ELF-1 (cell line): ENCODE measurements at regions not wholly inside any gene's neighbourhood (a gene's known extent, or its start where the extent isn't known, plus 50 kb on each side); places are given as distances from the start of the nearest gene placed in this dataset.

Experiments used
- DNase-seq: peaks from one replicate; pipeline ENCODE4 v3.0.0-alpha.2; 2016; ENCODE audit warnings: low read depth, low spot score

DNA sequence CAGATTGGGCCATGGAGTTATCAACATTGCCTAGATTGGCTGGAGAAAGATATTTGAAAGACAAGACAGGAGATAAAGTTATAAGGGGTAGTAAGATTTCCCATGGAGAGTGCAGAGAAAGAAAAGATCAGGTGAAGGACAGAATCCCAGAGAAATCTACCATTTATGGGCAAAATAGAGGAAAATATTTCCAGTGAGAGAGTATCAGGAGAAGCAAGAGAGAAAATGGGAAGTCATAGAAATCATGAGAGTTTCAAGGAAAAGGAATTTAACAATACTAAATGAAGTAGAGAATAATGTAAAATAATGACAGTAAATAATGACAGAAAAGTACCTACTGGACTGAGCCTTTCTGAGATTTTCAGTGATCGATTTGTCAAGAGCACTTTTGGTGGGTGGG, 447.6 kb upstream of the CHST9 start:
- DNase-seq = no peak

DNA sequence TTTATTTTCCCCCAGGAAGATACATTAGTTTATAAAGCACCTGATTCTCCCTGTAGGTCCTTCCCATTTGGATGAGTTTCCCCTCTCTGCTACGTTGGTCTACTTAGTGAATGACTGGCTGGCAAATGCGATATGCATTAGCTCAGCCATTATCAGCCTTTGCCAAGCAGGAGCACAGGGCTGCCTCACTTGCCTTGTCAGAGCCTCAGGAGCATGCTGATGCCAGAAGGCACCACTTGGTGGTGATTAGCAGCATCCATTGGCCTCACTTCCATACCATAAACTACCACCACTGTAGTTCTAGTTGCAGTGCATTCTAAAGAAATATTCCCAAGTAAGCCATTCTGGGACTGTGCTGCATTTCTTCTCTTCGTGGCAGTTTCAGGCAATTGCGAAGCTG, 442.8 kb upstream of the CHST9 start:
- no peak for DNase-seq

DNA sequence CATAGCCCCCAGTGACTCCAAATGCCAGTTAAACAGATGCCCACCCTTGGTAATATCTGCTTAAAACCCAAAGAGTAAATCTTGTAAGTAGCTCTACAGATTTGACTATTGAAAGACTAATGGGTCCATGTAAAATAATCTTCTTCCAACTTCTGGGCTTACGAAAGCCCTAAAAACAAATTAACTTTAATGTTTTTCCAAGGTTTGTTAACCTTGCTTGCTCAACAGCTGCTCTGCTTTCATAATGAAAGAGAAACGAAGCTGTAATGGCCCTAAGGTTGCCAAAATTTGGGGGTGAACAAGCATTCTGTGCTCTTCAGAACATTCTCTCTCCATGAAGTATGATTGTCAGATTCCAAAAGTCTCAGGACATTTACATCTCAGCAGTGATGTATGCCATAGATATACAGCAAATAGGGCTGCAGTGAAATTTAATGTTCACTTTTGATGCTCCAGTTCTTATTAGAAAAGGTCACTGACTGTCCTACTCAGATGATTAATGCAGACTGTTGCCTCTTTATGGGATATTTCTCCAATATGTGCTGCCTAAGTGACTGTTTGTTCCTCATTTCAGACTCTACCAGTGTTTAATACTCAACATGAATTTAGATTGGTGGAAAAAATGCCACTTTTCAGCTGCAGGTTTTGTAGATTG, 436.3 kb upstream of the CHST9 start:
- DNase-seq = no peak

DNA sequence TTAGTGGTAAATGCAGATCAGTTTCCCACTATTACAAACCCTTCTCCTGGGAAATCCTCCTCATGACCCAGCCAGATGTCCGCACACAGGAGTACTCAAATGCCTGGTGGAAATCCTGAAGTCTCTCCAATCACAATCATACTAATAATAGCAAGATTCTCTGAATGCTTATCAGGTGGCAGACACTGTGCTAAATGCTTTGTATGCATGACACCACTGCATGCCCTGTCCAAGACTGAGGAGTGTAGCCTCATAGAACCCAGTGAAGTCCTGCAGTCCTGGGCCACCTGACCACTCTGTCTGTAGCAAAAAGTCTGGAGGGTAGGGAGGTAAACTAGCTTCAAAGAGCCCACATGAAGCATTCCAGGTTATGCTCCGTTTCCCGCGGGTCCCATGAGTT, 434.8 kb upstream of the CHST9 start:
- no peak for DNase-seq

DNA sequence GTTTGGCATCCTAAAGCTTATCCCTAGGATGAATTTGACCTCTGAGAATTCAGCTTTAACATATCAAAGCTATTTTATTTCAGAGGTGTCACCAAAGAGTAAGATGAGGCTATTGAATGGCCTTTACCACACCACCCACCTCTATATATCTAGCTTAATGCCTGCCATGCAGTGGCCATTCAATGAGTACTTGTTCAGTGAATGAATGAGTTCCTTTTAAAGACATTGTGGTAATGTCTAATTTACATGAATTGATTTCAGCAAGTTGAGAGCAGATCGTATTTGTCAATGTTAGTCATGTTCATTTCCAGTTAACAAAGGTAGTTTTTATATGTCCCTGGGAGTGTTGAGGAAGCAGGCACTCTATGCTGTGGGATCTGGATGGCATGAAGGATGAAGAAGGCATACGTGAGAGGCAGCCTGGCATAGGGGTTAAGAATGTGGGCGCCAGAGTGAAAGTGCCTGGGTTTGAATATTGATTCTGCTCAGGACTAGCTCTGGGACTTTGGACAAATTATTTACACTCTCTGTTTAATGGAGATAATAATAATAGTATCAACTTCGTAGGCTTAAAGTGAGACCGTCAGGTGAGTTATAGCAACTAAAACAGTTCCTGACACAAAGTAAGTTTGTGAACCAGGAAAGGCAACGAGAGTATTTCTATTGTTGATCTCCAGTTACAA, 434.1 kb upstream of the CHST9 start:
- DNase-seq = no peak

DNA sequence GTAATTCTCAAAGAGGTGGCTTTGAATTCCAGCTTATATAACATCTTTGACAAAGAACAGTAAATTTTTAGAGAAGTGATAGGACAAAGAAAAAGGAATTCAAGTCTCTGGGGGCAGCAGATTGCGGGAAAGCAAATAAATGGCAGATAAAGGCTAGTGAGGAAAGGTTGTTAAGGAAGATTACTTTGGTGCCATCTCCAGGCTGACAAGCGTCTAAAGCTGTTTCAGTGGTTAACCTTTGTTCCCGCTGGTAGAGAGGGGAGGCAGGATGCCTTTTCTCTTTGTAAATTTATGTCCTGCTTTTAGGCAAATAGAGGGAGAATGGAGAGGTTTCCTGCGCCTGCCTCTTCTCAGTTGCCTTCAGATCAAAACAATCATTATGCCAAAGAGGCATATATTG, 431.2 kb upstream of the CHST9 start:
- DNase-seq = no peak

DNA sequence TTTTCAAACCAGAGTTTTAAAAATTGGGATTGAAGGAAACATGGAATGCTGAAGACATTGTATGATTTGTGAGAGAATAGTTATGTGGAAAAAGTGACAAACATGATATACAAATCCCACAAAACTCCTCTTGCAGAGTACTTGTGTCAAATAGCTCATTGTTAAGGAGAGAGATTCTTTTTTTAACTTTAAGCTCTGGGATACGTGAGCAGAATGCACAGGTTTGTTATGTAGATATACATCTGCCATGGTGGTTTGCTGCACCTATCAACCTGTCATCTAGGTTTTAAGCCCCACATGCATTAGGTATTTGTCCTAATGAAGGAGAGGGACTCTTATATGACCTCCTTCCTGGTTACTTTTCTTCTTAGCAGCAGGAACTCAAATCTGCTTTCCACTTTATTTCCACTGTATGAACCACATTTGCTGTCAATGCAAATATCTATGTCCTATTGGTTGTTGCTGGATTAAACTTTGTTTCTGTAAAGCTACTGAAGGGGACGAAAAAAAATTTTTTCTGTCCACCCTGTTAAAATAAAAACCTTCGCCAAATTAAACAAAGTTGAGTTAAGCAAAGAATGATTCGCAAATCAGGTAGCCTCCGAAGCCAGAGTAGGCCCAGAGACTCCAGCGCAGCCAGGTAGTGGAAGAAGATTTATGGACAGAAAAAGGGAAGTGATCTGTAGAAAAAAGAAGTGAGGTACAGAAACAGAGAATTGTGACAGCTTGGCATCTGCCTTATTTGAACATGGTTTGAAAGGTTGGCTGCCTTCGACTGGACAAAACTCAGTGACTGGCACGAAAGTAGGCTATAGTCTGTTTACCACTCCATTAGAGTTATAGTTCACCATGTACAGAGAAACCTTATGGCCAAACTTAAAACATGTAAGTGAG, 430.1 kb upstream of the CHST9 start:
- no peak for DNase-seq

DNA sequence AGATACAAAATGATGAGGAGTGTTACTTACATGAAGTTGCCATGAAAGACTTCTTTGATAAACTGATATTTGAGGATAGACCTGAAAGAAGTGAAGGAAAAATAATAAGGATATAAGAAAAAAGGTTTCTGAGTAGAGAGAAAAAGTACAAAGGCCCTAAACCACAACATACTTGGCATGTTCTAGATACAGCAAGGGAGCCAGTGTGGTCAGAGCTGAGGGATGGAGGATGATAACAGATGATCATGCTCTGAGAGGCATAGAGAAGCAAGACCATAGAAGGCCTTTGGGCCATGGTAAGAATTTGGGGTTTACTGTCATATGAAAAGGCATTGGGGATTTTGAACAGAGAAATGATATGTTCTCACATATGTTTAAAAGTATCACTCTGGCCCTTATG, 424.1 kb upstream of the CHST9 start:
- no peak for DNase-seq

DNA sequence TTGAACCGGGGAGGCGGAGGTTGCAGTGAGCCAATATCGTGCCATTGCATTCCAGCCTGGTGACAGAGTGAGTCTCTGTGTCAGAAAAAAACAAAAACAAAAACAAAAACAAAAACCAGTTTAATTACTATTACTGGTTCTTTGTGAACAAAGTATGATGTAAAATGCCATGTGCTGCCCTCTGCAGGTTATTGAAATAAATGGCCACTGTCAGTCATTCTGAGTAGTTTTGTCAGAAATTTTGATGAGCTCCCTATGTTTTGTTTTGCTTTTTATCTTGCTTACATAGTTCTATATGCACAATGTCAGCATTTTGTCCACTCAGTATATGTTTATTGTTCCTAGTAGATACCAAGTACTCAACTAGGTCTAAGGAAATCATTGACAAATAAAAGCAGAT, 423.6 kb upstream of the CHST9 start:
- no peak for DNase-seq

DNA sequence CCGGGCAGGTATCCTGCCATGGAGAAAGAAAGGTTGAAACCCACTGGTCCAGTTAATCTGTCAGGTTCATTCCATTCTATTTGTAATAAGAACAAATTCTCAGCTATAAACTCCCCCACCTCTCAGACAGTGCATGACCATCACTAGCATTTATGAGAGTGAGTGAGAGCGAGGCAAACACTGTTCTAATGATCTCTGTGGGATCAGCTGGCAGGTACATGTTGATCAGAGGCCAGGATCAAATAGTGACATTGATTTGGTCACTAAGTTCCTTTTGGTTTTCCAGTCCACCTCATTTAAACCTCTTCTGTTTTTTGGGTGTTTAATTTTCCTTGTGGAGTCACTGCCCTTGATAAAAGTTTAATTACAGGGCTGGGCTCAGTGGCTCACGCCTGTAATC, 423.1 kb upstream of the CHST9 start:
- no peak for DNase-seq

DNA sequence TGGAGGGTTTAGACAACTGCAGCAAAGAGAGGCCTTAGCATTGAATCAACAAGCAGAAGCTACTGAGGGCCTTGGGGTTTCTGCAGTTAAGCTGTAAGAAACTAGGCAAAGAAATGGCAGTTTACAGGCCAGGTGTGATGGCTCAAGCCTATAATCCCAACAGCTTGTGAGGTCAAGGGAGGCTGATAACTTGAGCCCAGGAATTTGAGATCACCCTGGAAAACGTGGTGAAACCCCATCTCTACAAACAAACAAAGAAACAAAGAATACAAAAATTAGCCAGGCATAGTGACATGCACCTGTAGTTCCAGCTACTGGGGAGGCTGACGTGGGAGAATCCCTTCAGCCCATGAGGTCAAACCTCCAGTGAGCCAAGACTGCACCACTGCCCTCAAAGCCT, 421.6 kb upstream of the CHST9 start:
- no peak for DNase-seq

DNA sequence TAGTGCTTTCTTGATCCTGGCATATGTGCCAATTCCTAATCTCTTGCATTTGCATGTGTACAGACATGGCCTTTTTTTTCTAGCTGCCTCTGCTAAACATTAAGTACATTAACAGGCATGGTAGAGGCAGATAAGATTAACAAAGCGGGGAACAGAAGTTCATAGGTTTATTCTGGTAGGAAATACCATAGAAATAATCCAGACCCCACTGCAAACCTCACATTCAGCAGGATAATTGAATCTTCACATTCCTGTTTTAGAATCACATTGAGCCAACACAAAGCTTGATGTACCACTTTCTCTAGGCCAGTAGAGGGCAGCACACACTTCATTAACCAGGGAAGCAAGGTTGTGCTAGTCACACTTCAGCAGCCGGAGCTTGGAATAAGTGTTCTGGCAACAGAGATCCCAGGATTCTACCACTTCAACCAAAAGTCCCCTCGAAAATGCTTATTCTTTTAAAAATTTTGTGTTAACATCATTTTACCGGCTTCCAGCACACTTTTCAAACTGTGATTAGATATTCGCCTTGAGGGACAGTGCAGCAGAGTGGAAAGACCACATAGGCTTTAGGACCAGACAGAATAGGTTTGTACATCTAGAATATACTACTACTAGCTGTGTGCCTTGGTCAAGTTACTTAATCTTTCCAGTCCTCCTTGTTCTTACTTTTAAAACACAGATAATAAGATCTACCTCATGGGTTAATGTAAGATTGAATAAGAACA, 420.2 kb upstream of the CHST9 start:
- DNase-seq = peak; percentile 63

DNA sequence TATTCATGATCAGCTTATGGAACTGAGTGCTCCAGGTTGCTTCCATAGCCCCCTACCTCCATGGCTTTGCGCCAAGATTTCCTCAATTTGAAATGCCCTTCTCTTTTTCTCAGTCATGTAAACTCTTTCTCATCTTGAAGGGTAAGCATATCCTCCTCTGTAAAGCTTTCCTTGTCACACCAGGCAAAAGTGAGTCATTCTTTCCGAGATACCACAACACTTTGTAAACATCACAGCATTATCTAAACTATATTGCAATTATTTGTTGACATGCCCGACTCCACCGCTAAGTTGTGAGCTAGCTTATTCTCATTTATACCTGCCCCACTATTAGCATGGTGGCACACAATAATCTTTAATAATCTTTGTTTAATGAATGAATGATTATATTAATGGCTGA, 419.5 kb upstream of the CHST9 start:
- DNase-seq = no peak

DNA sequence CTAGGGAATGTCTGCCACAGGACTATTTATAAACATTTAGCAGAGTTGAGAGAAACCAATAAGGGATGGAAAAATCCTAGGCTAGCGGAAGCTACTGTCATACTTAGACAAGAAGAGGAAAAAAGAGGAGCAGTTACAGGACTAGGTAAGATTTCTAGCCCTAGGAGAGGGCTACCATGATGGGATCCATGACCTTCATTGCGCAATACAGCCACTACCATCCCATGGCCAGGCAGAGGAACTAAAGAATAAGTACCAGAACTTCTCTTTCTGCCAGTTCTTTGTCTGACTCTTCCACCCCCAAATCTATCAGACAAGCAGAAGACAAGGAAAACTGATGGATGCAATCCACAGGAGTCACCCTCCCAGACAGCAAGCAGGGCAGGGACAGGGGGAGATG, 417.0 kb upstream of the CHST9 start:
- DNase-seq = no peak

DNA sequence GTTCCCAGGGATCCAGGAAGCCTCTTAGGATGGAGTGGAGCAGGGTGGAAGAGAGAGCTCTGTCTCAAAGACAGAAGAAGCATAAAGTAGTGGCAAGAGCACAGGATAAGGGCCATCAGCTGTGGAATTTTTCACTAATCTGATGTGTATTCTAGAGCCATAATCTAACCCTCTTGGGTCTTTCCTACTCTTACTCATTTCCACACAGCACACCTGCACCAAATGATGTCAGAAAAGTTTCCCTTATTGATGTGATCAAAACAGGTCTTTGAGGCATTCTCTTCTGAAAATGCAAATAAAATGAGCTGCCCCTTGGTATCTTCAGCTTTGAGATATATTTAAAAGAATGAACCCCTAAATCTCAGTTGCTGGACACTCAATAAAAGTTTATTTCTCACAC, 415.1 kb upstream of the CHST9 start:
- DNase-seq = no peak

DNA sequence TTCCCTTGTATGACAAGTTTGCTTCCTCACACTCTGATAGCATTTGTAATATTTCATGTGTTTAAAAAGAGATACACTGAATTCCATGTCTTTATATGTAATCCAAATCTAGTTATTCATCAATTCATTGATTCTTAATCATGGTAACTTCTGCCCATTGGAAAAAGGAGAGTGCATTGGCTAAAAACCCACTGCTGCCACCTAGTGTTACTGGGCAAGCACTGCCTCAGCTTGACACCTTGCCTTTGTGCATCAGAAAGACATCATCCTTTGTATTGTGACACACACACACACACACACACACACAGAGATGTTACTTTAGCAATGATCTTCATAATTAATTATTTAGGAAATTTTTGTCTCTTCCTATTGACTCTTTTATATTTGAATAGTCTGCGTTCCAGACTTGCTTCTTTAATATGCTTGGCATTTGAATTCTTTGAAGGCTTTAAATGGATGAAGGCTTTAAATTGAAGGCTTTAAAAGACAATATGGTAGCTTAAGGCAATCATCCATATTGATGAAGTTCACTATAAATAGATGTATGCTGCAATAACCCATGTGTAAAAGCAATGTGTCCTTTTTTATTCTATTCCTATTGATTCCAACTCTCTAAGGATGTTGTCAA, 414.2 kb upstream of the CHST9 start:
- DNase-seq = peak; percentile 54

DNA sequence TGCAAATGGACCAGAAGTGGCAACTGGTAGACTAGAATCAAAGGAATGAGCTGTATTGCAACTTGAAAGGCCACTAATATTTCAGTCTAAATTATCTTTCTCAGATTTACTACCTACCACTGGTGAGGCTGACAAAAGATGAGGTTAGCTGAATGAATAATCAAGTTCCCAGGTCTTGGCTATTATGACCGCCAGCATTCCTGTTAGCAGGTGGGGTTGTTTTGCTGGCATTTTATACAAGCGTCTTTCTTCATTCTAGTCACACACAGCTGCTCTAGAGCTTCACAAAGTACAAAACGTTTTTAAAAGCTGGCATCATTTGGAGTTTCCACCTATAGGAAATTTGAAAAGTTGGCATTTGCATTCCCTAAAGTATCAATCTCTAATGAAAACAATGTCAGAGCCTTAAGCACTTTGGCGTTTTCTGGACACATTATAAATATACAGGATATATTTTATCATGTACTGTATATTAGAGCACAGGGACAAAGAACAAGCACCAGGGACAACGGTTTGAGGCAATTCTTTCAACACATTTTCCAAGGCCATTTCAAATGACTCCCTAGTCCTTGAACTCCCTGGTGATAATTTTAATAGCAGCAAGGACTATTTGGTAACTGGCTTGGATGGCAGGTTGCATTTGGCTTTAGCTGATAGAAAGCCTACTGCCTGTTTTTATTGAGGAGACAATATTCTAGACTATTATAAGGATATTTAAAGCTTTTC, 410.2 kb upstream of the CHST9 start:
- no peak for DNase-seq

DNA sequence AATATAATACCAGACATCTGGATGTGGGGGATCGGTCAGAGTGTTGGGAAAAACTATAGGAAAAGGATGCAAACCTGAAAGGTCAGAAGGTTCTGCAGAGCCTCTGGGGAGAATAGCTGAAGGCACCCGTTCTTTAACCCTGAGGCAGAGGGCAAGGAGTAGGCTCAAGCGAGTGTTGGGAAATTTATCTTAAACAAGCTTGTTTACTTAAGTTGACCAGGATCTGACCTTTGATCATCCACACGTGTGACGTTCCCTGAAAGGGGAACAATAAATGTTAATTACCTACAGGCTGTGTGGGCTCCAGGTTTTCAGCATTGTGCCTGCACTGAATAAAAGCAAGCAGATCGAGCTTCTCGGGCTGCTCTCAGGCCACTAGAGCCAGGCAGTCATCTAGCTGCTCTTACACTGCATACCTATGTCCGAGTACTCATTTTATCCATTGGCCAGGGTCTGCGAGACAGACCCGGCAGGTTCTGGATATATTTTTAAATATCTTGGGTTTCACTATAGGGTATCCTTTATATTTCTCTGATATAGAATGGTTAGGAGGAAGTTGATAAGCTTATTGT, 400.6 kb upstream of the CHST9 start:
- peak; percentile 19 for DNase-seq

DNA sequence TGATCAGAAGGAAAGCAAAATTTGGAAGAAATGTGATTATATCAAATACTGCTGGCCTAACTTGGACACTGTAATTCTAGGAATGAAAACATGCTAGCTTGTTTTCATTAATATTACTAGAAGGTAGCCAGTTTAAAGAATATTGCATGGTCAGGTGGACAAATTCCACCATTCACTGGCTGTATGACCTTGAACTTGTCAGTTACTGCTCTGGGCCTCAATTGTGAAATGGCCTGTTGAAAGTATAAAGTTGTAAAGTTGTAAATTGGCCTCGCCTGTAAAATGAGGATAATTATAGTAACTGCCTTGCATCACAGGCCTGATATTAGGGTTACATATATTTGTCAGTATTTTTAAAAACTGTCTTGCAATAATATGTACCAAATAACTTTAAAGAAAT, 398.4 kb upstream of the CHST9 start:
- no peak for DNase-seq

DNA sequence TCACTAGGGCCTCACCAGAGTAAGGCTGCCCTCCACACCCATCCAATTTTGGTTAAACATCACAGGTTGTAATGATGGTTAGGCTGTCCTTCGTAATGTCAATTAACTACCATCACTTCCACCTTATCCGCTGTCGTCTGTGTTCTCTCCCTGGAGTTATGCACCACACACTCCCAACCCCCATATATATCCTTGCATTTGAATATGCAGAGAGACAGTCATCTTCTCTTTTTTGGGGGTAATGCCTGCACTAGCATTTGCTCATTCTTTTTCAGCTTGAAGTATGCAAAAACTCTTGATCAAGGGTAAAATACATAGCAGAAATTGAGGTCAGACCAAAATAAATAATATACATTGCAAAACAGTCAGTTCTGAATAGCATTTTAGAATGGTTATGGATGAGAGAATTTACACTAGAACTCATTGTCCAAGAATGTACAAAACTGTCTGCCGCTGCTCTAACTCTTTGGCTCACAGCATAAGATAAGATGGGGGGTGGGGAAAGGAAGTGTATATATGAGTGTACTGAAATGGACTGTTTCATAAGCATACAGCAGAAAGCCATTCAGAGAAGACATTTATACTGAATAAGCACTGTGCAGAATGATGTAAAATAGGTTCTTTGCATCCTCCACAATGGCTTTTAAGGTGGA, 397.8 kb upstream of the CHST9 start:
- DNase-seq = no peak
